Umbilical cord (tissue), 1 donor: ENCODE measurements at regions not wholly inside any gene's neighbourhood (a gene's known extent, or its start where the extent isn't known, plus 50 kb on each side); places are given as distances from the start of the nearest gene placed in this dataset.
"Not testable (repeated sequence)": the region's sequence is repeated elsewhere in the genome, so short reads cannot be mapped to it uniquely, and the experiment has no call there.

ENCODE experiments used
- DNase-seq: peaks from one replicate; pipeline ENCODE4 v3.0.0-alpha.2; 2015; ENCODE audit warnings: low spot score

GRCh38 chr6:74588094-74588832 is 617.6 kb downstream of the COL12A1 start:
- no peak for DNase-seq

- DNase-seq = no peak
These were observed 618.5 kb downstream of the COL12A1 start for GRCh38 chr6:74587386-74587785.

DNA sequence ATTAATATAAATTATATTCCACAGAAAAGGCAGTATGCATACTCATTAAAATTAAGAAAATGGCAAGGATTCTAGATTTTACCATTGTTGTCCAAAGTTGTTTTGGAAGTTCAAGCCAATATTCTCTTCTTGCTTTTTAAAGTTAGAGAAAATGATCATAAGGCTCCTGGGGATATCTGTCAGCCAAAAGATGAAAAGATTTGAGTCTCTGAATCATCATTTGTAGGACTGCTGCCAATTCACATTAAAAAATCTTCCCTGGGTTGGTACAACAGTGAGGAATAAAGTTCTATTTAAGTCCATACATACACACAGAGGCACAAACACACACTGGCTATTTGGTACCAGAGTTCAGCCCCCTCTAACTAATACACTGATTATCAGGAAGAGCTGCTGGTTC is 620.1 kb downstream of the COL12A1 start:
- peak; percentile 80 for DNase-seq

DNA sequence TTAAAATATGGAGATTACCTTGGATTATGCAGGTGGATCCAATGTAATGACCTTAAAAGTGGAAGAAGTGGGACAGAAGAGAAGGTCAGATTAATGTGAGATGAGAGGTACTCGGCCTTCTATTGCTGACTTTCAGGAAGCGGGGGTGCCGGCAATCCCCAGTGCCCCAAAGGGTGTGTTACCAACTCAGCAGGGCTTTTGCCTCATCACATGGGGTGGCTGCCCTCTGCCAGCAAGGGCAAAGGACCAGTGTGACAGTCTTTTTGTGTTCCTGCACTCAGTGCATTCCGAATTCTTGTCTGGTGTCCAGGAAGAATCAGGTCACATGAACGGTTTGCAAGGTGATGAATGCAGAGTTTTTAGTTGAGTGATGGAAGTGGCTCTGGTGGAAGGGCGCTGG is 624.2 kb downstream of the COL12A1 start:
- DNase-seq = no peak

DNA sequence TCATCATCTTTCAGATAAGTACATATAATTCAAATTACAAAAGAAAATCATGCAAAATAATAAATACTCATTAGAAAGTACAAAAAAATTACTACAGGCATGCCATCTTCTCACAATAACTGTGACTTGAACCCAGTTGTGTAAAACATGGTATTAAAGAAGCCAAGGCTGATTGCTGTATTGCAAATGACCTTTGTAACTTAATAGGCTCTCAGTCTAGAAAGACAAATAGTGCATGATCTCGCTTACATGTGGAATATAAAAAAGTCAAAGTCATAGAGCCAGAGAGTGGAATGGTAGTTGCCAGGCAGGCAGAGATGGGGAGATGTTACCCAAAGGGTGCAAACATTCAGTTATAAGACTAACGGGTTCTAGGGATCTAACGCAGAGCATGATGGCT is 626.1 kb downstream of the COL12A1 start:
- DNase-seq = no peak

DNA sequence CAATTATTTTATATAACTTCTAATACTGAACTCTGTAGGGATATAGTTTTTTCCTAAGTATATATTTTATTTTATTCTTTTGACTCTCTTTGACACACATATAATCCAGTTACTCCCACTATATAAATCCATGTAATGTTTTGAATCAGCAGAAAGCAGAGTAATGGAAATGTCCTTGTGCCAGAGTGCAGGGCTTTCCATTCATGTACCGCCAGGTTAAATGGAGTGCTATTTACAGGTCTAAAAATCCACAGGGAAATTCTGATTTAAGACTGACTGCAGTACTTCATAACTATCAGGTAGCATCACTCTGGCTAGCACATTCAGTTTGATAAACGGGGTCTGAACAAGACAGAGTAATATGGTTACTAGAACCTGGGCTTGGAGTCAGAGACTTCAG is 626.8 kb downstream of the COL12A1 start:
- no peak for DNase-seq

GRCh38 chr6:74578339-74578738 is 627.5 kb downstream of the COL12A1 start:
- DNase-seq = peak; percentile 38

DNA sequence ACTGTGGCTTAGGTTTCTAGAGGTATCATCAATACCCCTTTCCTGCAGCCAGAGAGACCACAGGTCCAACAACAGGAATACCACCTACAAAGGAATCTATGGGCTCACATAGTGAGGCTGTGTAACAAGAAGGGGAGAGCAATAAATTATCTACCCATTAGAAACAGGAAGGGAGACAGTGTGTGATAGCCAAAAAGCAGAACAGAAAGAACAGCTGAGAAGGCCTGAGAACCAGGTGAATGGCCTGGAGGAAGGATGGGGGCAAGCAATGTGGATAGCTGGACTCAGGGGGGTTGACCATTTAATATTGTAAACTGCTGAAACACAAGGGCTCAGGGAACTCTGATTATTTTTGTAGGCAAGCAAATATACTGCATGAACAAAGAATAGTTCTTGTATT is 628.2 kb downstream of the COL12A1 start:
- DNase-seq = no peak

GRCh38 chr6:74574794-74575193 is 631.1 kb downstream of the COL12A1 start:
- DNase-seq = no peak

DNA sequence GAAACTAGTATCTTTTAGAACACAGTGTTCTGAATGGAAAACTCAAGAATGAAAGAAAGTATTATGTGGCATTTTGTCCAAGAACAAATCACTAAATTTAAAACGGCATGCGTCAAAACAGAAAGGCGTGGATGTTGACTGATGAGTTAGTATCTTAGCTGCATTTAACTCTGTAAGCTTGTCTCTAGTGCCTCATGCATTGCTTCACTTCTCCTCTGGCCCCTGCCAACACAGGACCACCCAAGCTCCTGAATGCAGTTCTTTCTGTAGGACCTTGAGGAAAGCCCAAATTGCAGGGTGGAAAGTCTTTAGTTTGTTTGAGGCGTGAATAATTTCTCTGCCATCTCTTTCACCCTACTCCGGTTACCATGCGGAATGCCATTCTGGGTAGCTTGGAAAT is 632.2 kb downstream of the COL12A1 start:
- DNase-seq = no peak

GRCh38 chr6:74570044-74570443 is 635.8 kb downstream of the COL12A1 start:
- no peak for DNase-seq

DNA sequence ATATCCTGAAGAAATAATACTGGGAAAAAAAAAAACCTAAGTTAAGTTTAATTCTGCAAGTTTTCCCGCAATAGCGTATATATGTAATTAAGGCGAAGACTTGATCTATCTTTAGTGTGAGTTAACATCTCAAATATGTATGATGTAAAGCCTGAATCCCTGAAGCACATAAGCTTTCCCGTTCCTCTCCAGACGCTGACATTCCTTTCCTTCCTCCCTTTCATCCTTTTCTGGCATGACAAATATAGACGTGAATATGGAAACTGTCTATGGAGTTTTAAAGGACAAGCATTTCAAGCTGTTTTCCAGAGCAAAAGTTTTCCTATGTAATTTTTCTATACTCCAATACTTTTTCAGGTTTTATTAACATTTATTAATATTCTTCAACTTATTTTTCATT is 637.0 kb downstream of the COL12A1 start:
- peak; percentile 93 for DNase-seq

- DNase-seq = not testable (repeated sequence)
These were observed 637.9 kb downstream of the COL12A1 start for GRCh38 chr6:74567923-74568290.

- DNase-seq = no peak
These were observed 638.5 kb downstream of the COL12A1 start for GRCh38 chr6:74567281-74567922.

- DNase-seq = no peak
These were observed 648.6 kb downstream of the COL12A1 start for GRCh38 chr6:74557236-74557635.

DNA sequence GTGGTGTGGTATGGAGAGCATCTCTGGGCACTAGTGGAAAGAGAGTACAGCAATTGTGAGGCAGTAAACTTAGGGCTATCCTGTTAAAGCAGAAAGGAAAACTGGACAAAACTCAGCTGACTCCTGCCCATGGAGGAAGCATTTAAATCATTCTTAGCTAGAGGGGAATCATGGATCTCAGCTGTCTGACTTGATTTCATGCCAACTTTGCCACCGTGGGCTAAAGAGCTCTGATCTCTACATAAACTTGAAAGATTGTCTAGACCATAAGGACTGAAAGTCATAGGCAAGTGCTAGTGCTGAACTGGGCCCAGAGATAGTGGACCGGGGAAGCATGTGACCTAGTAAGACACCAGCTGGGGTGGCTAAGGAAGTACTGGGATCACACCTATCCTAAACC is 651.8 kb downstream of the COL12A1 start:
- DNase-seq = no peak

GRCh38 chr6:74551896-74552295 is 654.0 kb downstream of the COL12A1 start:
- no peak for DNase-seq

- no peak for DNase-seq
These were observed 655.0 kb downstream of the COL12A1 start for GRCh38 chr6:74550821-74551220.

GRCh38 chr6:74549746-74550145 is 656.1 kb downstream of the COL12A1 start:
- DNase-seq = no peak

GRCh38 chr6:74534465-74535211 is 671.2 kb downstream of the COL12A1 start:
- peak; percentile 2 for DNase-seq

DNA sequence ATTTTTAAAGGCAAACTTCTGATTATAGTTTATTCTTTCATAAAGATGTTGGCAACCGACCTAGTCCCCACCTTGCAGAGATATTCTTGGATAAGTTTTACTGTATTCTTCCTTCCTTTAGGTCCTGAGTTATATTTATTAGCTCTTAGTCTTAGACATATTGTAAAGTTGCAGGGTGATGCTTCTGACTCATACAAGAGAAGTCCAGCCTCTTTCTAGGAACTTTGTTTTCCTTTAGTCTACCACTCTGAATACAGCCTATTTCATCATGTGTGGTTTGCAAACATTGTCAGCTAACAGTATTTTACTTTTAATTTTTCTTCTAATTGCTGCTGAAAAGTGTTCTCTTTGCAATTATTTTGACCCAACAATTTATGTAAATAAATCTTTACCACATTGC is 686.7 kb downstream of the COL12A1 start:
- peak; percentile 36 for DNase-seq

DNA sequence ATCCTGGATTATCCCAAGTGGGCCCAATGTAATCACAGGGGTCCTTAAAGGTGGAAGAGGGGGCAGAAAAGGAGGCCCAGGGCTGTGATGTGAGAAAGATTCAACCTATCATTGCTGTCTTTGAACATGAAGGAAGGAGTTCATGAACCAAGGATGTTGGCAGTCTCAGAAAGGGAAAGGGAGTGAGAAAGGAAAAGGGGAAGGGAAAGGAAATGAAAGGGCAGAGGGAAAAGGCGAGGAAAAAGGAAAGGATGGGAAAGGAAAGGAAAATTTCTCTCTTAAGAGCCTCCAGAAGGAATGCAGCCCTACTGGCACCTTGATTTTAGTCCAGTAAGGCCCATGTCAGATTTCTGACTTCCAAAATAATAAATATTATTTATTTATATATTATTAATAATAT is 687.8 kb downstream of the COL12A1 start:
- no peak for DNase-seq

- DNase-seq = no peak
These were observed 695.0 kb downstream of the COL12A1 start for GRCh38 chr6:74510878-74511277.
